Sigmoid colon (tissue), 3 donors: ENCODE measurements at regions not wholly inside any gene's neighbourhood (a gene's known extent, or its start where the extent isn't known, plus 50 kb on each side); places are given as distances from the start of the nearest gene placed in this dataset.

Source experiments
- POLR2A ChIP-seq, 2 donors: fragments of 450-650 bp; IDR thresholded peaks; one replicate each; pipeline ENCODE4 v1.6.1; 2016; ENCODE audit warnings: antibody characterized with exemption in 2 of 2, mild to moderate bottlenecking in 2 of 2, moderate library complexity in 2 of 2
- TF ChIP-seq, protein P1 (sequence below), 4 experiments: fragments of 450-650 bp in 3 of 4; fragments of 200-600 bp in 1 of 4; IDR thresholded peaks; one replicate each; pipeline ENCODE4 v1.5.1; 2016 to 2019; ENCODE audit warnings: antibody characterized with exemption in 4 of 4, mild to moderate bottlenecking in 3 of 4, moderate library complexity in 2 of 4

DNA sequence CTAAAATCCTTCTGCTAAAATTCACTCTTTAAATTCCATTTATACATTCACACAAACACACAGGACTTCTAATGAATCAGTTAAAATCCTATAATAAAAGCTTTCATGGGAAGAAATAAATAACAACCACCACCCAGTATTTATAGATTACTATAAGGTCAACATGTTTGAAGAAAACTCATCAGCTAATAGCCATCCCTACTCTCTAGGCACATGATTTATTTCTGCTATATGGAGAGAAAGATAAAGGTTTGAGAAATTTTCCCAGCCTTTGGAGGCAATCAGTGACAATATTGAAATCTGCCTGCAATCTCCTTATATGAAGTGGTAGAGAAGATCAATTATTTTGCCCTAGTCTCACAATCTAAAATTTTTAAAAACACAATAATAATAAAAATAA, 1038.9 kb upstream of the DIAPH2 start:
- TF ChIP-seq, protein P1, sequence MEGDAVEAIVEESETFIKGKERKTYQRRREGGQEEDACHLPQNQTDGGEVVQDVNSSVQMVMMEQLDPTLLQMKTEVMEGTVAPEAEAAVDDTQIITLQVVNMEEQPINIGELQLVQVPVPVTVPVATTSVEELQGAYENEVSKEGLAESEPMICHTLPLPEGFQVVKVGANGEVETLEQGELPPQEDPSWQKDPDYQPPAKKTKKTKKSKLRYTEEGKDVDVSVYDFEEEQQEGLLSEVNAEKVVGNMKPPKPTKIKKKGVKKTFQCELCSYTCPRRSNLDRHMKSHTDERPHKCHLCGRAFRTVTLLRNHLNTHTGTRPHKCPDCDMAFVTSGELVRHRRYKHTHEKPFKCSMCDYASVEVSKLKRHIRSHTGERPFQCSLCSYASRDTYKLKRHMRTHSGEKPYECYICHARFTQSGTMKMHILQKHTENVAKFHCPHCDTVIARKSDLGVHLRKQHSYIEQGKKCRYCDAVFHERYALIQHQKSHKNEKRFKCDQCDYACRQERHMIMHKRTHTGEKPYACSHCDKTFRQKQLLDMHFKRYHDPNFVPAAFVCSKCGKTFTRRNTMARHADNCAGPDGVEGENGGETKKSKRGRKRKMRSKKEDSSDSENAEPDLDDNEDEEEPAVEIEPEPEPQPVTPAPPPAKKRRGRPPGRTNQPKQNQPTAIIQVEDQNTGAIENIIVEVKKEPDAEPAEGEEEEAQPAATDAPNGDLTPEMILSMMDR (IDR thresholded peaks at IDR 0.05), result no peak
- TF ChIP-seq POLR2A (IDR thresholded peaks at IDR 0.05), result no peak
